Fibroblast of peridontal ligament (primary cell): ENCODE measurements at regions not wholly inside any gene's neighbourhood (a gene's known extent, or its start where the extent isn't known, plus 50 kb on each side); places are given as distances from the start of the nearest gene placed in this dataset.

Experiments
- DNase-seq: peaks from one replicate; pipeline ENCODE4 v3.0.0-alpha.2; 2010; ENCODE audit errors: extremely low read depth

GRCh38 chr20:62580733-62581132 lies 61.6 kb upstream of the SLCO4A1 start:
- no peak for DNase-seq

- DNase-seq, result no peak
These were observed 61.0 kb upstream of the SLCO4A1 start for GRCh38 chr20:62581308-62581707.

- DNase-seq, result no peak
These were observed 60.5 kb upstream of the SLCO4A1 start for GRCh38 chr20:62581806-62582205.

GRCh38 chr20:62583424-62583920 lies 58.8 kb upstream of the SLCO4A1 start:
- peak; percentile 29 for DNase-seq

DNA sequence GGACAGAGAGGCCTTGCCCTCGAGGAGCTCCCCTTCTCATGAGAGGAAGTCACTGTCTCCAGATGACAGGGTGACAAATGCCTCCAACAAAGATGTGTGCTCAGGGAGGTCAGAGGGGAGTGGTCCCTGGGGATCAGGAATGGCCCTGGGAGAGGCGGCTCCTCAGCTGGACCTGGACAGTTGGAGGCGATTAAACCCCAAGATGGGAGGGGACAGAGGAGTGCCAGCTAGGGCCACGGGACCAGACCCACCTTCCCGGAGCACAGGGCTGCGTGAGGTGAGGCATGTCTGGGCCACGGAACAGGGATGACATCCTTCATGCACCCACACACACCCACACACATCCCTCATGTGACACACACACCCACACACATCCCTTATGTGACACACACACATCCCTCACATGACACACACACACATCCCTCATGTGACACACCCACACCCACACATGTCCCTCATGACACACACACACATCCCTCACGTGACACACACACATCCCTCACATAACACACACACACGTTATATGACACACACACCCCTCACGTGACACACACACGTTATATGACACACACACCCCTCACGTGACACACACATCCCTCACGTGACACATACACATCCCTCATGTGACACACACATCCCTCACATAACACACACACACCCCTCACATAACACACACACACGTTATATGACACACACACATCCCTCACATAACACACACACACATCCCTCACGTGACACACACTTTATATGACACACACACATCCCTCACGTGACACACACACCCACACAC lies 57.4 kb upstream of the SLCO4A1 start:
- no peak for DNase-seq

GRCh38 chr20:62585461-62585970 lies 56.8 kb upstream of the SLCO4A1 start:
- DNase-seq, result no peak

DNA sequence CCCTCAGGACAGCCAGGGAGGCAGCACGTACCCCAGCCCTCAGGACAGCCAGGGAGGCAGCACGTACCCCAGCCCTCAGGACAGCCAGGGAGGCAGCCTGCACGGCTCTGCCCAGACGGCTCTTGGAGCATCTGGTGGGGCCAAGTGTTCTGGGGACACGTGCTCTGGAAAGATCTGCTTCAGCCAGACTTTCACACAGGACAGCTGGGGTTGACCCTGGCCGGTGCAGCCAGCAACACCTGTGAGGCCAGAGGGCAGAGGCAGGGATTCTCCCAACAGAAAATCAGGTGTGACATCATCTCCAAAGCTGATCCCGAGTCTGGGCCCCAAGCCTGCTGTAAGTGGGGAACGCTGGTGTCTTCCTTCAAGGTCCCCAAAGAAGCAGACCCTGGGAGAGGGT lies 55.5 kb upstream of the SLCO4A1 start:
- DNase-seq, result no peak

GRCh38 chr20:62587757-62588402 lies 54.4 kb upstream of the SLCO4A1 start:
- no peak for DNase-seq

DNA sequence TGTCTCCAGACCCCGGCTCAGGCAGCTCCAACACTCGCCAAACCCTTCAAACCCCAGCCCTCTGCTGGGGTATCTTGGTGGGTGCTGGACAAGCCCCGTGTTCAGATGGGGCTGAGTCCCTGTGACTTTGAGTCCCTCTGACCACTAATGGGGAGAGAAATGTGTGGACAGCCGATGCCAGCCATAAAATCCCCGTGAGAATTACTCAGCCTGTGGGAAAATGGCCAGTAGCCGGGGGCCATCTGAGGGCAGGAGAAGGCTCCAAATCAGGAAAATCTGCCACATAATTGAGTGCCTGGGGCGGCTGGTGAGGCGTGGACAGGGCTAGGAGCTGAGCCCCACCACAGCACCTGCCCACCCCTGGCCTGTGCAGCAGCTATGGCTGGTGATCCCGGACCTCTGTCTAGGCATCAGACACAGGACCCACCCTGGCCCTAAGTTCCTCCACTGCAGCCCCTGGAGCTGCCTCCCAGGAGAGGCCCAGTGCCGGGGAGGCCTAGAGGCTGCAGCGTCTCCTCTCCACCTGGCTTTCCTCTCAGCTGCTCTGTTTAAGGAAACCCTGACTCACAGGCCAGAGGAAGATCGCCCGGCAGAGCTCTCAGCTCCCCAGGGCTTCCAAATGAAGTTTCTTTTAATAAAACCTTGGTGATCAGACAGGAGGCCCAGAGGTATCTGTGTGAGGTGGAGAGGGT lies 53.7 kb upstream of the SLCO4A1 start:
- DNase-seq, result no peak

DNA sequence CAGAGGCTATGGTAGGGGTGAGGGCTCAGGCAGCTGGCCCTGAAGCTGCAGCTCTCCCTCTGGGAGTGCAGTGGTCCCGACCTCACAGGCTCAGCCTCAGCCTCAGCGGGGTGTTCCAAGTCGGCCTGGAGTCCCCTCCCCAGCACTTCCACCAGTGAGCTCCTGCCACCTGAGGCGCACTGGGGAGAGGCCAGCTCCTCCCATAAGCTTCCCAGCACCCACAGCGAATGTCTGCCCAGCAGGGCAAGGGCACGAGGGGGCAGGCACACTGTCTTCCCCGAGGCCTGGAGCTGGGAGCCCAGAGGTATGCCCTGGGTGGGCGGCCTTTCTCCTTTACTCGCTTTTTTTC lies 53.2 kb upstream of the SLCO4A1 start:
- no peak for DNase-seq

DNA sequence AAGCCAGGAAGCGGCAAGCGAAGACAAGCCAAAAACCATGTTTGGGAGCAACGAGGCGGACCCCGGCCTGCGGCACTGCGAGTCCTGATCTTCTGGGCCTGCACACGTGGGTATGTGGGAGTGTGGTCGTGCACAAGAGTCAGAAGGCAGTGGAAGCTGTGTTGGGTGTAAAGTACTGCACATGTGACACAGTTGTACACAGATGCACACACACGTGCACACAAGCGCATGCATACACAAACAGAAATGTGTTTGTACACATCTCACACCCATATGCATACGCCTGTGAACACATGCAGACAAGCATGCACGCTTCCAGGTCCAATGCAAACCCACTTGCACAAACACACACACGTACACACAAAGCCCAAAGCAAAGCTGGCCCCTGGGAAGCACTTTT lies 52.6 kb upstream of the SLCO4A1 start:
- no peak for DNase-seq

DNA sequence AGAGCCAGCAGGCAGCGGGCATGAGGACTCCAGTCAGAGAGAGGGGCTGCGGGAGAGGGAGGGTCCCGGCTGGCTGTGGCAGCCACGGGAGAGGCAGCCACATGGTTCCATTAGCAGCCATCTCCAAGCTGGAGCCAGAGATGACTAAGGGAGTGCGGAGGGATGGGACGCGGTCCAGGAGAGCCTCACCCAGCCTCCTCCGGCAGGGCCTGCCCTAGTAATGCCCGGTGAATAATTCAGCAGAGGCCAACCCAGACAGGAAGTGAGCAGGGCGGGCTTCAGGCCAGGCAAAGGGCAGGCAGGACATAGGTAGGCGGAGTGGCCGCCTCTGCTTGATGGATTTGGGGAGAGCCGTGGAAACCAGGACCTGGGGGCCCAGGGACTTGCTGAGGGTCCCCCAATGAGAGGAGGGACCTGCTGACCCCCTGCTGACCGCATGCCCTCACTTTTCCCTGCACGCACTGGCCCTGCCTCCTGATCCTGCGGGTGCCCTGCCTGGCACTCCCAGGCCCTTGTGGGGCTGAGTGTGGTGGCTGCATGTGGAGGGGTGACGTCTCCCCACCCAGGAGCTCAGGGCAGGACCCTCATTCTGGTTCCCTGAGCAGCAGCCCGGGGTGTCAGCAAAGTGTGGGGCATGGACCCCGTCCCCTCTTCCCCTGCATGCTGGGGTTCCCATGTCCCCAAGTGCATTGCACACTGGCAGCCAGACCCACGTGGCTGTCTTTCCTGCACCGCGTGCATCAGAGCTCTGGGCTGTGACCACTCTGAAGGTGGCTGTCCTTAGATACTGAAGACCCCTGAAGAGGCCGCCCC lies 51.8 kb upstream of the SLCO4A1 start:
- DNase-seq, result peak; percentile 46

GRCh38 chr20:62591122-62591468 lies 51.2 kb upstream of the SLCO4A1 start:
- no peak for DNase-seq

- no peak for DNase-seq
These were observed 50.7 kb upstream of the SLCO4A1 start for GRCh38 chr20:62591591-62591990.
